Thyroid gland (tissue), 4 donors: ENCODE measurements at regions not wholly inside any gene's neighbourhood (a gene's known extent, or its start where the extent isn't known, plus 50 kb on each side); places are given as distances from the start of the nearest gene placed in this dataset.

Experiments
- POLR2A ChIP-seq, 2 donors: fragments of 450-650 bp; IDR thresholded peaks; one replicate each; pipeline ENCODE4 v1.6.1; 2017; ENCODE audit warnings: antibody characterized with exemption in 2 of 2, mild to moderate bottlenecking in 2 of 2, moderate library complexity in 1 of 2
- TF ChIP-seq, protein P1 (sequence below), 6 experiments: fragments of 200-600 bp in 3 of 6; fragments of 450-650 bp in 3 of 6; sonication (generic) in 3 of 6; IDR thresholded peaks; one replicate each; pipeline ENCODE4 v1.5.1; 2016 to 2019; ENCODE audit warnings: antibody characterized with exemption in 6 of 6, mild to moderate bottlenecking in 2 of 6, inconsistent platforms in 1 of 6, moderate library complexity in 1 of 6

DNA sequence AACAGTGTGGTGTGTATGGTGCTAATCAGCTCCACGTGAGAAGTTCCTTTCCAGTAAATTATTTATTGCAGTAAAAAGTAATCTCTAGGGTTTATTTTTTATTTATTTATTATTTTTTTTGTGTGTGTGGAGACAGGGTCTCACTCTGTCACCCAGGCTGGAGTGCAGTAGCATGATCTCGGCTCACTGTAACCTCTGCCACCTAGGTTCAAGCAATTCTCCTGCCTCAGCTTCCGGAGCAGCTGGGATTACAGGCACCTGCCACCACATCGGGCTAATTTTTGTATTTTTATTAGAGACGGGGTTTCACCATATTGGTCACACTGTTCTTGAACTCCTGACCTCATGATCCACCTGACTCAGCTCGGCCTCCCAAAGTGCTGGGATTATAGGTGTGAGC is 606.9 kb downstream of the PCDH7 start:
- TF ChIP-seq, protein P1, sequence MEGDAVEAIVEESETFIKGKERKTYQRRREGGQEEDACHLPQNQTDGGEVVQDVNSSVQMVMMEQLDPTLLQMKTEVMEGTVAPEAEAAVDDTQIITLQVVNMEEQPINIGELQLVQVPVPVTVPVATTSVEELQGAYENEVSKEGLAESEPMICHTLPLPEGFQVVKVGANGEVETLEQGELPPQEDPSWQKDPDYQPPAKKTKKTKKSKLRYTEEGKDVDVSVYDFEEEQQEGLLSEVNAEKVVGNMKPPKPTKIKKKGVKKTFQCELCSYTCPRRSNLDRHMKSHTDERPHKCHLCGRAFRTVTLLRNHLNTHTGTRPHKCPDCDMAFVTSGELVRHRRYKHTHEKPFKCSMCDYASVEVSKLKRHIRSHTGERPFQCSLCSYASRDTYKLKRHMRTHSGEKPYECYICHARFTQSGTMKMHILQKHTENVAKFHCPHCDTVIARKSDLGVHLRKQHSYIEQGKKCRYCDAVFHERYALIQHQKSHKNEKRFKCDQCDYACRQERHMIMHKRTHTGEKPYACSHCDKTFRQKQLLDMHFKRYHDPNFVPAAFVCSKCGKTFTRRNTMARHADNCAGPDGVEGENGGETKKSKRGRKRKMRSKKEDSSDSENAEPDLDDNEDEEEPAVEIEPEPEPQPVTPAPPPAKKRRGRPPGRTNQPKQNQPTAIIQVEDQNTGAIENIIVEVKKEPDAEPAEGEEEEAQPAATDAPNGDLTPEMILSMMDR (IDR thresholded peaks at IDR 0.05): no peak
- no peak for TF ChIP-seq POLR2A (IDR thresholded peaks at IDR 0.05)
